ENCODE measurements at regions not wholly inside any gene's neighbourhood (a gene's known extent, or its start where the extent isn't known, plus 50 kb on each side); places are given as distances from the start of the nearest gene placed in this dataset.
"Not testable (repeated sequence)": the region's sequence is repeated elsewhere in the genome, so short reads cannot be mapped to it uniquely, and the experiment has no call there.

DNA sequence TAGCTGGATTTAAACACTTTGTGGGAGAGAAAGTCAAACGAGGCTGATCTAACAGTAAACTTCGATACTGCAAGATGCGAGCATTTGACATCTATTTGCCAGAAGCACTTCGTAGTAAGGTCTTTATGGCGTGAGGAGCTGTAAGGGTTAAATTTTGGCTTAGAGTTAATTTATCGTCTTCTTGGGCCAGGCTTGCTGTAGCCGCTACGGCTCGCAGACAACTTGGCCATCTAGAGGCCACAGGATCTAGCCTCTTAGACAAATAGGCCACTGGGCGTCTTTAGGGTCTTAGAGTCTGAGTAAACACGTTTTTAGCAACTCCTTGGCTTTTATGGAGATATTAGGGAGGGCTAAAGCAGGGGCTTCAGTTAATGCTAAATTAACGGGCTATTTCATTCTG lies 165.6 kb upstream of the CCZ1B start:
- not testable (repeated sequence) for DNase-seq

DNA sequence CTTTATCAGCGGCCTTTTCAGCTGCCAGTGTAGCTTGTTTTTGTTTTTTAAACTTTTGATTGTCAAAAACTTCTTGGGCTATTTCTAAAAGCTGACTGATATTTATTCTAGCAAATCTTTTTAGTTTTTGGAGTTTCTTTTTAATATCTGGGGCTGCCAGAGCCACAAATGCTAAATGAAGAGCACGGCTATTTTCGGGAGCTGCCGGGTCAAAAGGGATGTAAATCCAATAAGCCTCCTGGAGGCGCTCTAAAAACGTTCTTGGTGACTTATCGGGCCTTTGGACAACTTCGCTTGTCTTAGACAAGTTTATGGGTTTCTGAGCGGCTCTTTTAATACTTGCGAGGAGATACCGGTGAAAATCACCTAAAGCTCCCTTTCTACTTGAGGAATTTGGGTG lies 166.1 kb upstream of the CCZ1B start:
- DNase-seq = not testable (repeated sequence)

DNA sequence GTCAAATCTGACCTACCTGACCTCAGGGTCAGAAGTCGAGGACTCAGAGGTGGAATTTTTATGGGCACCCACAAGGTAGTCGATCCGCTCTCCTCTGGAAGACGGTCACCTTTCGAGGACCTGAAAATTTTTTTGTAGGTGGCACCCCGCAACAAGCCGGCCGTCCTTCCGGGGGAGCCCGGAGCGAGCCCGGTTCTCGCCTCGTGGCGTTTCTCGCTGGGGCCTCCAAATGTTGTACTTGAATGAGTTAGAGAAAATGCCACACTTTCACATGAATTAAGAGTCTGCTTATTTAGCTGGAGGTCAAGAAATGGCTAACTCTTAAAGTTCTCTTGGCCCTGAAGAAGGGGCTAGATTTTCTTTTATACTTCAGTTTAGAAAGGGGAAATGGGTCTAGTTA lies 169.0 kb upstream of the CCZ1B start:
- not testable (repeated sequence) for DNase-seq

DNA sequence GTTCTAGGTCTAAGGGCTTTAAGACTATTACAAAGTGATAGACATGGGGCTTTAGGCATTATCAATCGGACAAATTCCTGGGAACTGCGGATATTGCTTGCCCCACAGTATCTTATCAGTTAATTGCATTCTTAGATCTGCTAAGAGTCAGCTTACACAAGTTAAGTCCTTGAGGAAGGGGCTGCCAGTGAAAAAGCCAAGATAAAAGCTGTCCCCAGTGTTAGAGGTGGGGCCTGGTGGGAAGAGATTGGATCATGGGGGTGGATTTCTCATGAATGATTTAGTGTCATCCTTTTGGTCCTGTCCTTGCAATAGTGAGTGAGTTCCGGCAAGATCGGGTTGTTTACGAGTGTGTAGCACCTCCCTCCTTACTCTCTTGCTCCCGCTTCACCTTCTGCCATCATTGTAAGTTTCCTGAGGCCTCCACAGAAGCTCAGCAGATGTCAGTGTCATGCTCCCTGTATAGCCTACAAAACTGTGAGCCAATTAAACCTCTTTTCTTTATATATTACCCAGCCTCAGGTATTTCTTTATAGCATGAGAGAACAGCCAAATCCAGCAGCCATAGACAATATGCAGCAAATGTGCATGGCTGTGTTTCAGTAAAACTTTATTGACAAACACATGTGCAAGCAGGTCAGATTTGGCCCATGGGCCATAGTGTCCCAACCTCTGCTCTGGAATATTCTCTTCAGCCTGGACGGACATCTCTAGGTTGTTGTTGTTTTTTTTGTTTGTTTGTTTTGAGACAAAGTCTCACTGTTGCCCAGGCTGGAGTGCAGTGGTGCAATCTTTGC lies 169.6 kb upstream of the CCZ1B start:
- DNase-seq = not testable (repeated sequence)

DNA sequence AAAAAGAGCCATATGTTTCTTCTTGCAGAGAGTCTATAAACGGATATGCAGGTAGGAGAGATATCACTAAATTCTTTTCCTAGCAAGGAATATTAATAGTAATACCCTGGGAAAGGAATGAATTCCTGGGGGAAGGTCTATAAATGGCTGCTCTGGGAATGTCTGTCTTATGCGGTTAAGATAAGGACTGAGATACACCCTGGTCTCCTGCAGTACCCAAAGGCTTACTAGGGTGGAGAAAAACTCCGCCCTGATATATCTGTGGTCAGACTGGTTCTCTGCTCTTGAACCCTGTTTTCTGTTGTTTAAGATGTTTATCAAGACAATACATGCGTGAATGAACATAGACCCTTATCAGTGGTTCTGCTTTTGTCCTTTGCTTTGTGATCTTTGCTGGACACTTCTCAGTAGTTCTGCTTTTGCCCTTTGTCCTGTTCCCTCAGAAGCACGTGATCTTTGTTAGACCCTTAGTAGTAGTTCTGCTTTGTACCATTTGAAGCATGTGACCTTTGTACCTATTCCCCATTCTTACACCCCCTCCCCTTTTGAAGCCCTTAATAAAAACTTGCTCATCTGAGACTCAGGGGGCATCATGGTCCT lies 173.1 kb upstream of the CCZ1B start:
- DNase-seq = not testable (repeated sequence)

DNA sequence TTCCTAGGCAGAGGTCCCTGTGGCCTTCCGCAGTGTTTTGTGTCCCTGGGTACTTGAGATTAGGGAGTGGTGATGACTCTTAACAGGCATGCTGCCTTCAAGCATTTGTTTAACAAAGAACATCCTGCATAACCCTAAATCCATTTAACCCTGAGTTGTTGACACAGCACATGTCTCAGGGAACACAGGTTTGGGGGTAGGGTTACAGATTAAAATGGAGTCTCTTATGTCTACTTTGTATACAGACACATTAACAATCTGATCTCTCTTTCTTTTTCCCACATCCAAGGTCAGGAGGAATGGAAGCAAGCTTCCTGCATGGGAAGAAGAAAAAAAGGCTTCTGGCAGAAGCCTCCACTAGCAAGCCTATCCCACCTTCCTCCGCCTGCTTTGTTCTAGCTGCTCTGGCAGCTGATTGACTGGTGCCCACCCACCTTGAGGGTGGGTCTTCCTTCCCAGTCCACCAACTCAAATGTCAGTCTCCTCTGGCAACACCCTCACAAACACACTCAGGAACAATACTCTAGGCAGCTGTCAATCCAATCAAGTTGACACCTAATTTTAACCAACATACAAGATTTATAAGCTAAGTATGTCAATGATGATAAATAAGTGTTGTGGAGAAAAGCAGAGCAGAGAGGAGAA lies 176.5 kb upstream of the CCZ1B start:
- DNase-seq = no peak

DNA sequence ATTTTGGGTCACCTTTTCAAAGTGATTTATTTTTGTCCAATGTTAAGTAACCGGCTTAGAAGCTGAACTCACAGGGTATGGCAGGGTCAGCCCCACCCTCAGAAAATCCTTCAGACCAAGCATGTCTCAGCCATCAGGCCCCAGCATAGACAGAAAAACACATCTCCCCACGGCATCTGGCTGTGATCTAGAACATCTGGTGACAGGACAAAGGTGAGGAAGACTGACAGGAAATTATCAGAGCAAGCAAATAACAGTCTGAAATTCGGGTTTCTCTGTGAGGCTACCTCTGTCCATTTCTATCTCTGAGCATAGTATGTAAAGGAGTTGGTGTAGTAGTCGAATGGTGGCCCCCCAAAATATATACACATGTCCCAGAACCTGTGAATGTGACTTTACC lies 177.0 kb upstream of the C1GALT1 start:
- DNase-seq = no peak

DNA sequence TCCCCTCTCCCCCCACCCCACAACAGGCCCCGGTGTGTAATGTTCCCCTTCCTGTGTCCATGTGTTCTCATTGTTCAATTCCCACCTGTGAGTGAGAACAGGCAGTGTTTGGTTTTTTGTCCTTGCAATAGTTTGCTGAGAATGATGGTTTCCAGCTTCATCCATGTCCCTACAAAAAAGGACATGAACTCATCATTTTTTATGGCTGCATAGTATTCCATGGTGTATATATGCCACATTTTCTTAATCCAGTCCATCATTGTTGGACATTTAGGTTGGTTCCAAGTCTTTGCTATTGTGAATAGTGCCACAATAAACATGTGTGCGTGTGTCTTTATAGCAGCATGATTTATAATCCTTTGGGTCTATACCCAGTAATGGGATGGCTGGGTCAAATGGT lies 176.4 kb upstream of the C1GALT1 start:
- DNase-seq = not testable (repeated sequence)

DNA sequence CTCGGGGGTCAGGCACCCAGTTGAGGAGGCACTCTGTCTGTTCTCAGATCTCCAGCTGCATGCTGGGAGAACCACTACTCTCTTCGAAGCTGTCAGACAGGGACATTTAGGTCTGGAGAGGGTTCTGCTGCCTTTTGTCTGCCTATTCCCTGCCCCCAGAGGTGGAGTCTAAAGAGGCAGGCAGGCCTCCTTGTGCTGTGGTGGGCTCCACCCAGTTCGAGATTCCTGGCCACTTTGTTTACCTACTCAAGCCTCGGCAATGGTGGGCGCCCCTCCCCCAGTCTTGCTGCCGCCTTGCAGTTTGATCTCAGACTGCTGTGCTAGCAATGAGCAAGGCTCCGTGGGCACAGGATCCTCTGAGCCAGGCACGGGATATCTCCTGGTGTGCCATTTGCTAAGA lies 171.1 kb upstream of the C1GALT1 start:
- not testable (repeated sequence) for DNase-seq

DNA sequence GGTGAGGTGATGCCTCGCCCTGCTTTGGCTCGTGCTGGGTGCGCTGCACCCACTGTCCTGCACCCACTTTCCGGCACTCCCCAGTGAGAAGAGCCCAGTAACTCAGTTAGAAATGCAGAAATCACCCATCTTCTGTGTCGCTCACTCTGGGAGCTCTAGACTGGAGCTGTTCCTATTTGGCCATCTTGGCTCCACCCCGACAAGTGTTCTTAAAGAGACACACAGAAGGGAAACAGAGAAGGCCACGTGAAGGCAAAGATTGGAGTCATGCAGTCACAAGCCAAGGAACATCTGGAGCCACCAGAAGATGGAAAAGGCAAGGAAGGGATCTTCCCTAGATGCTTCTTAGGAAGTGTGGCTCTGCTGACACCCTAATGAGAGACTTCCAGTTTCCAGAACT lies 170.6 kb upstream of the C1GALT1 start:
- DNase-seq = not testable (repeated sequence)

DNA sequence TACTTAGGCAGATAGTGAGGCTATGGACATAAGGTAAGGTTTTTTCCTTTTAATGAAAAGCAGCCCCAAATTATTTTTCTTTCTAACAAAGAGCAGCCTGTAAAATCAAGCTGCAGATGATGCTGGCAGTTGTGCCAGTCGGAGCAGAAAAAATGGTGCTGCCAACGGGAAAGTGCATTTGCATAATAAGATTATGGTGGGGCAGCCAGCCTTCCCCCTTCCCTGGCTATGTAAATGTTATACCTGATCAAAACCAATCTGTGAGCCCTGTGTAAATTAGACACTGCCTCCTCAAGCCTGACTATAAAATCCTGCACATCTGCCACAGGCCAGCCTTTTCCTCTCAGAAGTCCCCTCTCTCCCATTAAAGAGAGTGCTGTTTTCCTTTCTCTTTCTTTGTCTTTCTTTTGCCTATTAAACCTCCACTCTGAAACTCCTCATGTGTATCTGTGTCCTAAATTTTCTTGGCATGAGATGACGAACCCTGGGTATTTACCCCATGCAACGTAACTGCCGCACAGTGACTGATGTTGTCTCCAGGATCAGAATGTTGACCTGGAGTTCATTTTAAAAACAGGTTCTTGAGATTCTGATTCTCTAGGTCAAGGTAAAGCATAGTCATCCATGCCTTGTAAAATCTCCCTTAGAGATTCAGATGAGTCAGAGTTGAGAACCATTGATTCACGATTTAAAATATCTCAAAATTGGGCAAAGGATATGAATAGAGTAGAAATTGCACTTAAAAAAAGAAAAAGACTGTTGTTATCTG lies 167.3 kb upstream of the C1GALT1 start:
- DNase-seq = no peak

DNA sequence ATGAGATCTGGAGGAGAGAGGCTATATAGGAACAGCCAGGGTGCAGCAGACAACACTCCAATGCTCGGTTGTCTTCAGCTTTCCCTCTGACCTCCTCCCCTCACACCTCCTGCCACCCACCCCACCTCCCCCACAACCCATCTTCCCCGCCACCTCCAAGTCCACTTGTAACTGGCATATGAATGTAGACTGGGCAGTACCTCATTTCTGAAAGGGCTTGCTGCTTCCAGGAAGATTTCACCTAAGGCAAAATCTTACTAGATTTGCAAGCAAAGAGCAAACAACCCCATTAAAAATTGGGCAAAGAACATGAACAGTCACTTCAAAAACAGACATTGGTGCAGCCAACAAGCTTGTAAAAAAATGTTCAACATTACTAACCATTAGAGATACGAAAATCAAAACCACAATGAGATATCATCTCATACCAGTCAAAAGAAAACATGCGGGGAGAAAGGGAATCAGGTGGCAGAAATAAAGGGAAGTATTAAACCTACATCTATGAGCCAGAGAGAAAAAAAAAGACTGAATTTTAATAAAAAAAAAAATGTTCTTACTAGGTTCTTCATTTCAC lies 164.6 kb upstream of the C1GALT1 start:
- DNase-seq = no peak

DNA sequence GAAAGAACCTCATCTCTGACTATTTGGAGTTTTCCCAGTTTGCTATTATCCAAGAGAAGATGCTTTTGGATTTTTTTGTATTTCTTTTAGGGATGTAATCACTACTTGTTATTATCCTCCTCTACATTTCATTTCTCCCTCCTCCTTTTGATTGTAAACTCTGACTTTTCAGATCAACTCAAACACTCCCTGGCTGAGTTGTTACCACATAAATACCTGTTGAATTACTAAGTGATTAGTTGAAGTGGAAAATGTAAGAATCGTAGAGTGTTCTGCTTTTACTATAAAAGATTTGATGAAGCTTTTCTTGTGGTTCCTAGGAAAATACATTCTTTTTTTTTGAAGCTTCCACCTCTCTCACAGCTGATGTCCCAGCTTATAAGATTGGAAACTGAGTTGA lies 164.1 kb upstream of the C1GALT1 start:
- DNase-seq = no peak

DNA sequence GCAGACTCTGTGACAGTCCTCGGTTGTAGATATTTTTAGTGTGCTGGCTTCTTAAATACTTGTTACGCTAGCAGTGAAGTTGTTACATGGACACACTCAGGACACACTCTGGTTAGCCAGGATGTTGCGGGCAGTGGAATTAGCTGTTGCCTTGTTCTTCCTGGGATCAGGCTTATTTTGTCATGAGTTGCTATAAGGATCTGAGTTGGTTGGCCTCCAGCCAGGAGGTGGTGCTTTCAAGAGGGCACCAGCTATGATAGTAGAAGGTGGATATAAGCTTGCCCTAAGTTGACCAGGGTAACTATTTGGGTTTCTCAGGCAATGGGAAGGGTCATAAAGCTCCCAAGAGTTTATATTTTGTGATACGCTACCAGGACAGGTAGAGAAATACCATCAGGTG lies 150.1 kb upstream of the C1GALT1 start:
- no peak for DNase-seq

DNA sequence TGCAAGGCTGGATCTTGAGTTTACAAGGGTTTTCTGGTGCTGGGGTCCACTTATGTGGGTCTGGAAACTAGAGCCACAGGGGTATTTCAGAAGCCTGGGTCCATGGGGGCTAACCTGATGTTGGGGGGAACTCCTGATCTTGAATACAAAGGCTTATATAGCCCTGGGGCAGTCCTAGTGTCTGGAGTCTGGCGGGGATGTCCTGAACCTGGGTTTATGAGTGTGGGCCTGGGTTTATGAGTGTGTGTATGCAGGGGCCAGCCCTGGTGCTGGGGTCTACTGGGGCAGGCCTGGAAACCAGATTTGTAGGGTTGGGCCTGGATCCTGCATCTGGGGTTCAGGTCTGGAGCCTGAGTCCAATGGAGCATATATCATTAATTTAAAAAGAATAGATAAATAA lies 146.5 kb upstream of the C1GALT1 start:
- DNase-seq = no peak

DNA sequence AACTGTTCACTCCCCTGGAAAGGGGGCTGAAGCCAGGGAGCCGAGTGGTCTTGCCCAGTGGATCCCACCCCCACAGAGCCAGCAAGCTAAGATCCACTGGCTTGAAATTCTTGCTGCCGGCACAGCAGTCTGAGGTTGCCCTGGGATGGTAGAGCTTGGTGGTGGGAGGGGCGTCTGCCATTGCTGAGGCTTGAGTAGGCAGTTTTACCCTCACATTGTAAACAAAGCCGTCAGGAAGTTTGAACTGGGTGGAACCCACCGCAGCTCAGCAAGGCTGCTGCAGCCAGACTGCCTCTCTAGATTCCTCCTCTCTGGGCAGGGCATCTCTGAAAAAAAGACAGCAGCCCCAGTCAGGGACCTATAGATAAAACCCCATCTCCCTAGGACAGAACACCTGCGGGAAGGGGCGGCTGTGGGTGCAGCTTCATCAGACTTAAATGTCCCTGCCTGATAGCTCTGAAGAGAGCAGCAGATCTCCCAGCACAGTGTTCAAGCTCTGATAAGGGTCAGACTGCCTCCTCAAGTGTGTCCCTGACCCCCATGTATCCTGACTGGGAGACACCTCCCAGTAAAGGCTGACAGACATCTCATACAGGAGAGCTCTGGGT lies 140.0 kb upstream of the C1GALT1 start:
- DNase-seq = not testable (repeated sequence)

DNA sequence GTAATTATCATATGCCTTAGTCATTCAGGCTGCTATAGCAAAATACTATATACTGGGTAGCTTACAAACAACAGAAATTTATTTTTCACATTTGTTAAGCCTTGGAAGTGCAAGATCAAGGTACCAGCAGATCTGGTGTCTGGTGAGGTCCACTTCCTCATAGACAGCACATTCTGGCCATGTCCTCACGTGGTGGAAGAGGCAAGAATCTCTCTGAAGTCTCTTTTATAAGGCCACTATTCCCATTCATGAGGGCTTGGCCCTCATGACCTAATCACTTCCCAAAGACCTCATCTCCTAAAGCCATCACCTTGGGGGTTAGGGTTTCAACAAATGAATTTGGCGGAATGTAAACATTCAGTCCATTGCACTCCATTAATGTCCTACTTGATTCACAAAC lies 137.5 kb upstream of the C1GALT1 start:
- no peak for DNase-seq

DNA sequence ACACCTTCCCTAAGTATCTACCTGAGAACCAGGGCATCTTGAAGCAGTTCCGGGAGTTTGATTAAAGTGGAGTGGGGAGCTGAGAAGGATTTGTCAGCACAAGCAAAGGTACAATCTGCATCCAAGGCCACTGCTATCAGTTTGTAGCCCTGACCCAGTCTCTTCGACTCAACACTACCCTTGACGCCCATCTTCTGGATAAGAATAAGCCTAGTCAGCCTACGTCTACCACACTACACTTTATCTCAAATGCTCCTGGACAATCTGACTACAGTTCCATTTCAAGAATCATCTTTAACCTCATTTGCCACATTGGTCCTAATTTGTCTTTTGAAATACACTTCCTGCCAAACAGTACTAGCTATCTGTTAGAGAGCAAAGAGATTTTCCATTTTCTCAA lies 134.1 kb upstream of the C1GALT1 start:
- no peak for DNase-seq

DNA sequence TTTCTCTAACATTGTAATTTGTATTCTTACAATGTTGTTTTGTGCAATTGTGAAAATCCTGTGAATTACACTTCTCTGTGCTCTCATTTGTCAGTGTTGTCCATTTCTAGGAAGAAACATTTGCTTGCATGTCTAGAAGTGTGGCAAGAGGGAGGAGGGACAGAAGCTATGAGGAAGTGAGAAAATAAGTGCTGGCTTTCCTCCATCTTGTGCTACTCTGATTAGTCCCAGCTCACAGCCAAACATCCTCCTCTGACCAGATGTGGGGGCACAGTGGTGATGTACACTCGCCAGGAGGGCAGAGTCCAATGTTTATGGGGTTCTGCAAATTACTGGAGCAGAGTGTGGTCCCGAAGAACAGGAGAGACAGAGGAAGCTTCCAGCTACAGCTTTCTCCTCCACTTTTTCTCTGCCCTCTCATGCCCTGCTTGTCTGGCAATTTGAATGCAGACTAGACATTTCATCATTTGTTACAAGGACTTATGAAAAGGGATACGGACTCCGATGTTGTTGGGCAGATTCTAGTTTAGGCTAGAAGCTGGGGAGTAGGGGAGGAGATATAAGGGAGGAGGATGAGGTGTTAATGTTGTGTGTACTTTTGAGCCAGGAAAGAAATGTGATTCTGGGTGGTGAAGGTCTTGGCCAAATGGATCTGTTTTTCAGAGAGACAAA lies 131.0 kb upstream of the C1GALT1 start:
- no peak for DNase-seq

DNA sequence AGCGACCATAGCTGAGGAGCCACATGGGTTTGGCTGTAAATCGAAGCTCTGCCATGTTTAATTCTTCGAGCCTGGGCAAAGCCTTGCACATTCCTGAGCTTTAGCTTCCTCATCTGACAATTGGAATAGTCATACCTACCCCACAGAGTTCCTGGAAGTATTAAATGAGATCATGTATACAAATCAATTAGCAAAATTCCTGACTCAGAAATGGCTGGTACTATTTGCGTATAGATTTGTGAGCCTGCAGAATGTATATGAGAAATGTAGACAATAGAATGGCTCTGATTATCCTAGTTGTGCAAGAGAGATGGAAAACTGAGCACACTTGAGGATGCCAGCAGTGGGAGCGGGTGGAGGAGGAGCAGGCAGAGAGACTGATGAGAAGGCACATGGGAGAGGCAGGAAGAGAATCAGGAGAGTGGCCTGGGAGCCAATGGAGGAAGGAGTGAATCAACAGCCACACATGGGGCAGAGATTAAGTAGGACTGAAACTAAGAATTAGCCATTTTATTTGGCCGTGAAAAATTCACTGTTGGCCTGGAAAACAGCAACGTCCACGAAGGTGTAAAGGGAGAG lies 128.0 kb upstream of the C1GALT1 start:
- DNase-seq = no peak

DNA sequence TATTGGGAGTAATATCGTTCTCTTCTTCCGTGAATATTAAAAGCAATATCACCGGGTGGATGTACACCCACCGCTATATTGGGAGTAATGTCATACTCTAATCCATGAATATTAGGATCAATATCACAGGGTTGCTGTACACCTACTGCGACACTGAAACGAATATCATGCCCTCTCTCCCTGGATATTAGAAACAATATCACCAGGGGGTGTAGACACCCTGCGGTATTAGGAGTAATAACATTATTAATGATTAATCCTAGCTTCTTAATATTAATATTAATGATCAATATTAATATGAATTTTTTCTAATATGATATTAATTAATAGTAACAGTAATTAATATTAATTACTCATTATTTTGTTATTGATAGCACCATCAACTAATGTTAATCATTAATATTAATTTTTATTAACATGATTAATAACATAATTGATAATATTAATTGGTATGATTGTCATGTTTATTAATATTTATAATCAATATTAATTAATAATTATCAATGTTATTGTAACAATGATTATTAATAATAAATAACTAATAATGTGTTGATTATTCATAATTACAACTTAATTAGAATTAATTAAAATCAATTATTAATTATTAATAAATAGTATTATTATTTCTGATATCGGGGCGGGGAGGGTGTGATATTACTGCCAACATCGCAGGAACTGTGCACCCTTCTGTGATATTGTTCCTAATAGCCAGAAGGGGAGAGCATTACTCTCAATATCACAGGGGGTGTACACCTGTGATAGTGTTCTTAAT lies 121.3 kb upstream of the C1GALT1 start:
- DNase-seq = no peak
